SK-N-MC (cell line): ENCODE measurements at regions not wholly inside any gene's neighbourhood (a gene's known extent, or its start where the extent isn't known, plus 50 kb on each side); places are given as distances from the start of the nearest gene placed in this dataset.

Experiments
- EZH2 ChIP-seq: fragments of 200-600 bp; sonication (generic); IDR thresholded peaks from one replicate; pipeline ENCODE4 v1.6.1; 2017; ENCODE audit warnings: antibody characterized with exemption
- FOXP2 ChIP-seq: optimal IDR thresholded peaks from 2 replicates; pipeline ENCODE3; 2011; ENCODE audit warnings: mild to moderate bottlenecking, moderate library complexity; ENCODE audit not compliant: insufficient read depth; ENCODE audit errors: extremely low read length, control extremely low read depth
- POLR2AphosphoS5 ChIP-seq: IDR thresholded peaks from 2 replicates; pipeline ENCODE4 v1.6.1; 2012; ENCODE audit warnings: mild to moderate bottlenecking, low read depth, low read length, borderline replicate concordance

DNA sequence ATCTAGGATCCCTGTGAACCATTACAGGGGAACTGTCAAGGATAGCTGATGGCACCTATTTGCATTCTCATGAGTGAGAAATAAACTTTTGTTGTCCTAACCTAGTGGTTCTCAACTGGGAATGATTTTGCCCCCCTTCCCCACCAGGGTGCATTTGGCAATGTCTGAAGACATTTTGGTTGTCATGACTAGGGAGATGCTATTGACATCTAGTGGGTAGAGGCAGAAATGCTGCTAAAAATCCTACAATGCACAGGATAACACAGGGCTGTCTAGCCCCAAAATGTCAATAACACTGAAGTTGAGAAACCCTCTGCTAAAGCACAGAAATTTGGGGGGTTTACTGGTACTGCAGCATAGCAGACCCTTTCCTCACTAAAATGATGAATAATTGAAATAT lies 140.9 kb upstream of the SRRM4 start:
- TF ChIP-seq EZH2: no peak
- TF ChIP-seq POLR2AphosphoS5: no peak
- TF ChIP-seq FOXP2: no peak
